SK-N-SH (cell line): ENCODE measurements at regions not wholly inside any gene's neighbourhood (a gene's known extent, or its start where the extent isn't known, plus 50 kb on each side); places are given as distances from the start of the nearest gene placed in this dataset.
"Not testable (repeated sequence)": the region's sequence is repeated elsewhere in the genome, so short reads cannot be mapped to it uniquely, and the experiment has no call there.

Source experiments
- CTCF ChIA-PET: fragments of 300-600, 350-600 bp; formaldehyde crosslinking; extraction: SDS; loops from one replicate; lab custom pipeline; 2021; lab: Yijun Ruan, JAX
- POLR2A ChIA-PET: fragments of 350-600 bp; sonication (Branson Sonifier 250); formaldehyde crosslinking; extraction: SDS; loops from one replicate; lab custom pipeline; 2020; ENCODE audit warnings: antibody characterized with exemption, inconsistent platforms; lab: Yijun Ruan, JAX
- DNase-seq: peaks from one replicate; pipeline ENCODE4 v3.0.0; 2012
- H2AFZ ChIP-seq: fragments of 200-600 bp; sonication (generic); 2 replicates; pipeline ENCODE4 v1.8.1; 2016; ENCODE audit warnings: antibody characterized with exemption, mild to moderate bottlenecking, low read depth
- H3F3A ChIP-seq: fragments of 200-600 bp; sonication (generic); replicated peaks from 2 replicates; pipeline ENCODE3; 2016; ENCODE audit warnings: antibody characterized with exemption, mild to moderate bottlenecking; ENCODE audit not compliant: insufficient read depth
- H3K27ac ChIP-seq, 2 experiments: fragments of 200-500 bp in 1 of 2; fragments of 200-600 bp in 1 of 2; sonication (Bioruptor generic) in 1 of 2; sonication (generic), shearing (Covaris generic) in 1 of 2; 2 replicates each; pipeline versions ENCODE4 v1.5.1 to v1.6.1; 2014 to 2016; ENCODE audit warnings: low read depth in 2 of 2, inconsistent platforms in 1 of 2, low read length in 1 of 2, mild to moderate bottlenecking in 1 of 2, mixed read lengths in 1 of 2
- H3K27me3 ChIP-seq: fragments of 200-600 bp; sonication (generic), shearing (Covaris generic); 2 replicates; pipeline ENCODE4 v1.6.1; 2016; ENCODE audit warnings: mixed run types; ENCODE audit not compliant: insufficient read depth
- H3K36me3 ChIP-seq, 2 experiments: fragments of 200-500 bp in 1 of 2; fragments of 200-600 bp in 1 of 2; sonication (Bioruptor generic) in 1 of 2; sonication (generic) in 1 of 2; replicated peaks in 1 of 2; 2 replicates each; pipeline versions ENCODE3 to v1.5.1; 2014 to 2016; ENCODE audit warnings: low read length in 1 of 2, mild to moderate bottlenecking in 1 of 2; ENCODE audit not compliant: insufficient read depth in 2 of 2, control insufficient read depth in 1 of 2
- H3K4me1 ChIP-seq, 2 experiments: fragments of 200-500 bp in 1 of 2; fragments of 200-600 bp in 1 of 2; sonication (Bioruptor generic) in 1 of 2; sonication (generic), shearing (Covaris generic) in 1 of 2; 2 replicates each; pipeline versions ENCODE4 v1.5.1 to v1.6.1; 2014 to 2016; ENCODE audit warnings: low read depth in 1 of 2, low read length in 1 of 2, mixed run types in 1 of 2; ENCODE audit not compliant: insufficient read depth in 2 of 2, control insufficient read depth in 1 of 2
- H3K4me2 ChIP-seq: fragments of 200-600 bp; sonication (generic), shearing (Covaris generic); 2 replicates; pipeline ENCODE4 v1.6.1; 2017; ENCODE audit warnings: mixed run types
- H3K4me3 ChIP-seq, 2 experiments: fragments of 200-500 bp in 1 of 2; fragments of 200-600 bp in 1 of 2; sonication (Bioruptor generic) in 1 of 2; sonication (generic), shearing (Covaris generic) in 1 of 2; 2 replicates each; pipeline versions ENCODE4 v1.5.1 to v1.8.1; 2014 to 2016; ENCODE audit warnings: low read depth in 2 of 2, inconsistent platforms in 1 of 2, low read length in 1 of 2, mild to moderate bottlenecking in 1 of 2, mixed read lengths in 1 of 2, moderate library complexity in 1 of 2
- H3K79me2 ChIP-seq: fragments of 200-600 bp; sonication (generic); 2 replicates; pipeline ENCODE4 v1.8.1; 2017; ENCODE audit warnings: mild to moderate bottlenecking; ENCODE audit not compliant: insufficient read depth
- H3K9ac ChIP-seq: fragments of 200-600 bp; sonication (generic); 2 replicates; pipeline ENCODE4 v1.6.1; 2017; ENCODE audit warnings: mixed run types
- H3K9me2 ChIP-seq: fragments of 200-600 bp; sonication (generic); 2 replicates; pipeline ENCODE4 v1.6.1; 2017; ENCODE audit warnings: mixed run types
- H3K9me3 ChIP-seq: fragments of 200-600 bp; sonication (generic); 2 replicates; pipeline ENCODE4 v1.6.1; 2017; ENCODE audit warnings: mixed run types, mild to moderate bottlenecking, moderate library complexity
- H4K20me1 ChIP-seq: fragments of 200-600 bp; sonication (generic); 2 replicates; pipeline ENCODE4 v1.6.1; 2017; ENCODE audit warnings: mild to moderate bottlenecking, mixed run types; ENCODE audit not compliant: insufficient read depth
- CHD2 ChIP-seq: fragments of 150-350 bp; IDR thresholded peaks from 2 replicates; pipeline ENCODE4 v1.6.1; 2018; ENCODE audit warnings: low read length; ENCODE audit not compliant: partially characterized antibody
- CTCF ChIP-seq: fragments of 200-600 bp; sonication (generic); IDR thresholded peaks from 2 replicates; pipeline ENCODE4 v1.6.1; 2017; ENCODE audit warnings: antibody characterized with exemption, mild to moderate bottlenecking, moderate library complexity
- FOXJ3 ChIP-seq: sonication (generic); formaldehyde crosslinking; IDR thresholded peaks from 2 replicates; pipeline ENCODE4 v1.5.1; 2020; ENCODE audit warnings: mild to moderate bottlenecking, missing genetic modification reagents
- FOXM1 ChIP-seq: IDR thresholded peaks from 2 replicates; pipeline ENCODE4 v1.4.0; 2012; ENCODE audit warnings: low read depth, mild to moderate bottlenecking
- GATA2 ChIP-seq: sonication (generic); formaldehyde crosslinking; IDR thresholded peaks from 2 replicates; pipeline ENCODE4 v1.5.0; 2020; ENCODE audit warnings: mild to moderate bottlenecking, missing genetic modification reagents
- JUND ChIP-seq: IDR thresholded peaks from 2 replicates; pipeline ENCODE4 v1.4.0; 2012
- MXI1 ChIP-seq: IDR thresholded peaks from 2 replicates; pipeline ENCODE4 v1.6.1; 2012; ENCODE audit warnings: mild to moderate bottlenecking, low read depth, low read length, improper control_type of control experiment
- NRF1 ChIP-seq: IDR thresholded peaks from 2 replicates; pipeline ENCODE4 v1.6.1; 2012; ENCODE audit warnings: low read depth, mild to moderate bottlenecking, low read length
- PBX3 ChIP-seq: IDR thresholded peaks from 2 replicates; pipeline ENCODE4; 2012
- POLR2AphosphoS5 ChIP-seq: IDR thresholded peaks from 2 replicates; pipeline ENCODE4 v1.6.1; 2012; ENCODE audit warnings: low read depth, low read length
- RAD21 ChIP-seq: IDR thresholded peaks from 2 replicates; pipeline ENCODE4 v1.6.1; 2012; ENCODE audit warnings: mild to moderate bottlenecking, low read length
- REST ChIP-seq: IDR thresholded peaks from 2 replicates; pipeline ENCODE4 v1.6.1; 2012; ENCODE audit warnings: mild to moderate bottlenecking, low read depth, low read length, moderate library complexity
- RFX5 ChIP-seq: IDR thresholded peaks from 2 replicates; pipeline ENCODE4 v1.6.1; 2012; ENCODE audit warnings: mild to moderate bottlenecking, improper control_type of control experiment, low read length
- RXRA ChIP-seq: IDR thresholded peaks from 2 replicates; pipeline ENCODE4 v1.4.0; 2012; ENCODE audit warnings: low read depth, mild to moderate bottlenecking, borderline replicate concordance
- SIN3A ChIP-seq: IDR thresholded peaks from 2 replicates; pipeline ENCODE4 v1.6.1; 2012; ENCODE audit warnings: low read depth, mild to moderate bottlenecking, low read length, moderate library complexity, borderline replicate concordance
- TAF1 ChIP-seq: IDR thresholded peaks from 2 replicates; pipeline ENCODE4 v1.6.1; 2012; ENCODE audit warnings: low read depth, mild to moderate bottlenecking, low read length, moderate library complexity, borderline replicate concordance
- YY1 ChIP-seq: IDR thresholded peaks from 2 replicates; pipeline ENCODE4 v1.4.0; 2012; ENCODE audit warnings: low read depth, mild to moderate bottlenecking
- WGBS: methylation state at CpG from one replicate; pipeline ENCODE4 v1.1.6; 2017; ENCODE audit warnings: low lambda C conversion rate; 5-methylcytosine and 5-hydroxymethylcytosine counted together

GRCh38 chrX:129359269-129359668, 164.0 kb downstream of the SMARCA1 start (continued):
- no peak for TF ChIP-seq GATA2
- TF ChIP-seq SIN3A, result no peak
- no peak for TF ChIP-seq YY1
- TF ChIP-seq CHD2, result no peak

DNA sequence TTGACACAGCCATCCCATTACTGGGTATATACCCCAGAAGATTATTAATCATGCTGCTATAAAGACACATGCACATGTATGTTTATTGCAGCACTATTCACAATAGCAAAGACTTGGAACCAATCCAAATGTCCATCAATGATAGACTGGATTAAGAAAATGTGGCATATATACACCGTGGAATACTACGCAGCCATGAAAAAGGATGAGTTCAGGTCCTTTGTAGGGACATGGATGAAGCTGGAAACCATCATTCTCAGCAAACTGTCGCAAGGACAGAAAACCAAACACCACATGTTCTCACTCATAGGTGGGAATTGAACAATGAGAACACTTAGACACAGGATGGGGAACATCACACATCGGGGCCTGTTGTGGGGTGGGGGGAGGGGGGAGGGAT, 165.9 kb downstream of the SMARCA1 start:
- H3K9ac ChIP-seq, H3K27me3 ChIP-seq, H3K9me3 ChIP-seq, H3K4me3 ChIP-seq, H3K27ac ChIP-seq, H3K36me3 ChIP-seq, H3K79me2 ChIP-seq, CTCF ChIA-PET, DNase-seq, H4K20me1 ChIP-seq, POLR2A ChIA-PET, H3K4me1 ChIP-seq, H2AFZ ChIP-seq, H3K4me2 ChIP-seq, H3F3A ChIP-seq, H3K9me2 ChIP-seq: not testable (repeated sequence)
- 22% methylated on average over 4 of the region's 4 CpGs for whole genome bisulfite sequencing

DNA sequence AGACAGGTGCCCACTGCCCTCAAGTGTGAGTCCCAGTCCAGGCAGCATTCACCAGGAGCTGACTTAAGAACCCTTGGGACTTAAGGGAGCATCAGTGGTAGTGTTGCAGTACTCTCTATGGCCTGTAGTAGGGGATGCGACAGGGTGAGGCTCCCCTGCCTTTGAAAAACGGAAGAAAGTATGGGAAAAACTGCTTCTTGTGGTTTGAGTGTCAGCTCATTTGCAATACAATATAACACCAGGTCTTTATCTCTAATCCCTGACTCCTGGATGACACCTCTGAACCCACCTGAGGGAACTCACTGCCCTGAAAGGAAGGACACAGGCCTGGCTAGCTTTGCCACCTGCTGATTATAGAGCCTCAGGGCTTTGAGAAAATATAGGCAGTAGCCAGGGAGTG, 176.0 kb downstream of the SMARCA1 start:
- no peaks in the 10 kb centered on the region for H3F3A ChIP-seq
- TF ChIP-seq NRF1 (no peak), RXRA (no peak), RFX5 (no peak), SIN3A (no peak), CTCF (no peak; the same call in 1 of the 2 replicates), JUND (no peak), REST (no peak), YY1 (no peak), GATA2 (no peak), TAF1 (no peak), FOXJ3 (CRISPR knock-in tag) (no peak), RAD21 (no peak), POLR2AphosphoS5 (no peak), FOXM1 (no peak), MXI1 (no peak), CHD2 (no peak), PBX3 (no peak)
- H3K9me2 ChIP-seq, result no peaks in the 10 kb centered on the region
- ChIA-PET CTCF (interaction anchor here (1.3 kb wide), 1 partner anchor 20 kb away, joined by 3 read pairs; no protein-coding TSS in a partner anchor), POLR2A (no interaction called here)
- no peak for DNase-seq
- no peak overlapping the region for H3K4me3 ChIP-seq
- H3K9ac ChIP-seq, result no peak overlapping the region
- H3K27ac ChIP-seq, result no peak overlapping the region
- no peaks in the 10 kb centered on the region for H3K9me3 ChIP-seq
- no peaks in the 10 kb centered on the region for H3K27me3 ChIP-seq
- H2AFZ ChIP-seq, result no peak overlapping the region
- no peaks in the 10 kb centered on the region for H3K4me1 ChIP-seq
- no peak overlapping the region for H3K4me2 ChIP-seq
- no peaks in the 10 kb centered on the region for H4K20me1 ChIP-seq
- H3K36me3 ChIP-seq, result no peaks in the 10 kb centered on the region
- no peaks in the 10 kb centered on the region for H3K79me2 ChIP-seq
- WGBS, result 10% methylated on average over 2 of the region's 2 CpGs
